ENCODE measurements at regions not wholly inside any gene's neighbourhood (a gene's known extent, or its start where the extent isn't known, plus 50 kb on each side); places are given as distances from the start of the nearest gene placed in this dataset.

- TF ChIP-seq CTCF (conservative IDR thresholded peaks at IDR 0.05; ENCODE audit: low read length) (no peak), EZH2phosphoT487 (IDR thresholded peaks at IDR 0.05; ENCODE audit: borderline replicate concordance, low read depth, low read length) (no peak)
These were observed 1781.3 kb upstream of the CELF4 start for GRCh38 chr18:39346916-39347315.
